GM12874 (cell line): ENCODE measurements at regions not wholly inside any gene's neighbourhood (a gene's known extent, or its start where the extent isn't known, plus 50 kb on each side); places are given as distances from the start of the nearest gene placed in this dataset.

Experiments used
- CTCF ChIP-seq: IDR thresholded peaks from 2 replicates; pipeline ENCODE4 v1.5.1; 2011; ENCODE audit warnings: low read depth, mild to moderate bottlenecking, control low read depth, low read length, moderate library complexity; ENCODE audit not compliant: insufficient read depth

DNA sequence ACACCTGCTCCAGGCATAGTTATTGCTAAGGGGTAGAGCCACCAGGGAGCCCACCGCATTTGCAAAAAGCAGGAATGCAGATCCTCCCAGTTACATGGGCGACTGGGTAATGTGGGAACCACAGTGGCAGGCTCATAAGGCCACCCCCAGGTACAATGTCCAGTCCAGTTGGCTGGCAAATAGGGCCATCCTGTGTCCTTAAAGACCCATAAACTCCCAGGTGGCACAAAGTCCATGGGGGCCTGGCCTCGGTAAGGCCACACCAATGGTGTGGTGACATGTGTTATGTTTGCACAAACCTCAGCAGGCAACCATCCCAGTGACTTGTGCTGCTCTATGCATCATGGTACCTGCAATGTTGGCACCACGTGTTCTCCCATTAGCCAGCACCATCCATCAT, 283.6 kb upstream of the GYPC start:
- TF ChIP-seq CTCF, result no peak

DNA sequence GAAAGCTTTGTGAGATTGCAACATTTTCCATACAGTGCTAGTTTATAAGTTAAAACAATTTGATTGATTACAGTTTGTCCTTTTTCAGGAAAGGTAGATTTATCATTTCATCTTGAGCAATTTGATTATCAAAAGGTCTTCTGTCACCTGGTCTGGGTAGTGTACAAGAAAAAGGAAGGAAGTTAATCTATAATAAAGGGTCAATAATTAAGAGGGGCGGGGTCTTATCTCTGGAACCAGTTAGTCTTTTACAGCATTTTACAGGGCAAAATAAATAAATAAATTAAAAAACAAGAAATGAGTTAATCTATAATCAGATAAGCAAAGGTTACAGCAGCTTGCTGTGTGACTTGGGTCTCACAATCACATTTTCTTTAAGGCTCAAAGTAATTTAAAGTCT, 277.8 kb upstream of the GYPC start:
- TF ChIP-seq CTCF, result no peak

DNA sequence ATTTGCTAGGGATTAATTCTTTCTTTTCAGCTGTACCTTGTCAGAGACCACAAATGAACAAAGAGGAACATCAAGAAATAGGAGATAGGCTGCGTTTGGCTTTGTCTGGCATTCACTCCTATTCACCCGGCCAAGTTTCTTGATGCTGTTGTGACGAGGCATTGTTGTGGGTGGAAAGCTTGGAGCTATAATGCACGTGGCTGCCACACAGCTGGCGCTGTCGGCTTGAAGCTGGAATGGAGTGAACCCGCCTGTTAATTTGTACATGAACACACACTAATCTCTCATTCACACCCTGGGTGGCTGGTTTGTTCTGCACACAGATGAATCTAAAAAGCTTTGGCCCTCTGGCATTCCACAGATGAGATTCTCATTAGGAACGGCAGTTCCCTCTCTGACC, 274.9 kb upstream of the GYPC start:
- TF ChIP-seq CTCF, result no peak

- TF ChIP-seq CTCF, result no peak
Measured at GRCh38 chr2:126382998-126383397, 273.0 kb upstream of the GYPC start.

GRCh38 chr2:126383800-126384199, 272.2 kb upstream of the GYPC start:
- TF ChIP-seq CTCF, result no peak

DNA sequence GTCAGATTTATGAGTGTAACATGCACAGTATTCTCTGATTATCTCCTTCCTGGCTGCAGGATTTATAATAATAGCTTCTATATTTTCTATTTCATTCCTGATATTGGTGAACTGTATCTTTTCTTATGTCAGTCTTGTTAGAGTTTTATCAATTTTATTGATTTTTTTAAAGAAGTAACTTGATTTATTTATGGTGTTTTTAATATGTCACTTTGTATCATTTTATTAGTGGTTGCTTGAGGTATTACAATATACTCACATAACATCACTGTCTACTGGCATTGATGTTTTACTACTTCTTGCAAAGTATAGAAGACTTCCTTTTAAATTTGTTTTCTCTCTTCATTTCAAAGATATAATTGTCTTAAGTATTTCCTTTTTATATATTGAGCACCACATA, 270.5 kb upstream of the GYPC start:
- no peak for TF ChIP-seq CTCF

DNA sequence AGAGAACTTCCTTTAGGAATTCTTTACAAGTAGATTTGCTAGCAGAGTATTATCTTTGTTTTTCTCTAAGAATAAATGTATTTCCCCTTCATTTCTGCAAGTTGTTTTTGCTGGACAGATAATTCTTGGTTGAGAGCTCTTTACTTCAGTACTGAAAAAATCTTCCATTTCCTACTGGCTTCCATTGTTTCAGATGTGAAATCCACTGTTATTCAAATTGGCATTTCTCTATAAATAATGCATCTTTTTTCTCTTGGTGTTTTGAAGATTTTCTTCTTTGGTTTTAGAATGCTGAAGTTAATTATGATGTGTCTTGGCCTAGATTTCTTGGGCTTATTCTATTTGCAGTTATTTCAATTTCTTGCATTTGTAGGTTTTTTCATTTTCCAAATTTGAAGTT, 270.0 kb upstream of the GYPC start:
- no peak for TF ChIP-seq CTCF

GRCh38 chr2:126389446-126389845, 266.5 kb upstream of the GYPC start:
- TF ChIP-seq CTCF, result no peak
